HEK293T (cell line): ENCODE measurements at regions not wholly inside any gene's neighbourhood (a gene's known extent, or its start where the extent isn't known, plus 50 kb on each side); places are given as distances from the start of the nearest gene placed in this dataset.
"Not testable (repeated sequence)": the region's sequence is repeated elsewhere in the genome, so short reads cannot be mapped to it uniquely, and the experiment has no call there.

Source experiments
- CTCF ChIA-PET: fragments of 350-600 bp; formaldehyde crosslinking; extraction: SDS; loops from one replicate; lab custom pipeline; 2021; ENCODE audit warnings: antibody characterized with exemption, inconsistent platforms; lab: Yijun Ruan, JAX
- POLR2A ChIA-PET: fragments of 350-600 bp; formaldehyde crosslinking; extraction: SDS; loops from one replicate; lab custom pipeline; 2020; ENCODE audit warnings: antibody characterized with exemption, inconsistent platforms; lab: Yijun Ruan, JAX
- DNase-seq: peaks from one replicate; pipeline ENCODE4 v3.0.0; 2012; ENCODE audit warnings: mixed read lengths; ENCODE audit errors: extremely low spot score
- ARNT ChIP-seq: fragments of 450-650 bp; IDR thresholded peaks from 2 replicates; pipeline ENCODE4 v1.6.1; 2017; ENCODE audit warnings: mild to moderate bottlenecking
- BHLHE40 ChIP-seq: fragments of 450-650 bp; IDR thresholded peaks from 2 replicates; pipeline ENCODE4 v1.6.1; 2016; ENCODE audit warnings: mild to moderate bottlenecking, moderate library complexity, borderline replicate concordance
- CTBP1 ChIP-seq: fragments of 450-650 bp; IDR thresholded peaks from 2 replicates; pipeline ENCODE4 v1.6.1; 2016; ENCODE audit warnings: borderline replicate concordance
- ELF4 ChIP-seq: fragments of 450-650 bp; IDR thresholded peaks from 2 replicates; pipeline ENCODE4 v1.6.1; 2017; ENCODE audit warnings: antibody characterized with exemption
- FOXA1 ChIP-seq: fragments of 450-650 bp; IDR thresholded peaks from 2 replicates; pipeline ENCODE4 v1.6.1; 2016; ENCODE audit warnings: mild to moderate bottlenecking
- FOXK2 ChIP-seq: fragments of 450-650 bp; IDR thresholded peaks from 2 replicates; pipeline ENCODE4 v1.6.1; 2016; ENCODE audit warnings: mild to moderate bottlenecking
- FOXM1 ChIP-seq: fragments of 450-650 bp; IDR thresholded peaks from 2 replicates; pipeline ENCODE4 v1.6.1; 2017; ENCODE audit warnings: mild to moderate bottlenecking, borderline replicate concordance
- HDGF ChIP-seq: fragments of 450-650 bp; IDR thresholded peaks from 2 replicates; pipeline ENCODE4 v1.6.1; 2017; ENCODE audit warnings: antibody characterized with exemption, borderline replicate concordance
- L3MBTL2 ChIP-seq: fragments of 450-650 bp; conservative IDR thresholded peaks from 2 replicates; pipeline ENCODE4 v1.6.1; 2016; ENCODE audit warnings: mild to moderate bottlenecking
- LEF1 ChIP-seq: fragments of 450-650 bp; IDR thresholded peaks from 2 replicates; pipeline ENCODE4 v1.6.1; 2017; ENCODE audit warnings: mild to moderate bottlenecking, borderline replicate concordance
- NFRKB ChIP-seq: fragments of 450-650 bp; IDR thresholded peaks from 2 replicates; pipeline ENCODE4 v1.6.1; 2016; ENCODE audit warnings: mild to moderate bottlenecking, moderate library complexity
- SP1 ChIP-seq: fragments of 450-650 bp; IDR thresholded peaks from 2 replicates; pipeline ENCODE4 v1.6.1; 2017
- SUZ12 ChIP-seq: fragments of 450-650 bp; IDR thresholded peaks from 2 replicates; pipeline ENCODE4 v1.6.1; 2016; ENCODE audit warnings: mild to moderate bottlenecking
- TARDBP ChIP-seq: fragments of 450-650 bp; IDR thresholded peaks from 2 replicates; pipeline ENCODE4 v1.6.1; 2016
- ZNF384 ChIP-seq: fragments of 450-650 bp; IDR thresholded peaks from 2 replicates; pipeline ENCODE4 v1.6.1; 2016
- TF ChIP-seq, protein P1 (sequence below): fragments of 450-650 bp; IDR thresholded peaks from 2 replicates; pipeline ENCODE4 v1.6.1; 2016

DNA sequence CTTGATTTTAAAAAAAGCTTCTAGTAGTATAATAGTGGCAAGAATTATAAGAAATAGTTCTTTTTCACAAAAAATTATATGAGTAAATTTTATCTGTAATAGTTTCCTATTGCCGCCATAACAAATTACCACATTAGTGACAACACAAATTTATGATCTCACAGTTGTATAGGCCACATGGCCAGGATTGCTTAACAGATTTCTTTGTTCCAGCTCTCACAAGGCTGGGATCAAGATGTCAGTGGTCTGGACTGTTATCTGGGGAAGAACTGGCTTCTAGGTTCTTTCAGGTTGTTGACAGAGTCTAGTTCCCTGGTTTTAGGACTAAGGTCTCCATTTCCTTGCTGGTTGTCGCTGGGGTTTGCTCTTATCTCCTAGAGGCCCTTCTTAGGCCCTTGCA lies 236.4 kb downstream of the USP25 start:
- POLR2A ChIA-PET = no interaction called here
- TF ChIP-seq BHLHE40 (no peak), TARDBP (no peak)
- no peak for DNase-seq
- CTCF ChIA-PET = no interaction called here

DNA sequence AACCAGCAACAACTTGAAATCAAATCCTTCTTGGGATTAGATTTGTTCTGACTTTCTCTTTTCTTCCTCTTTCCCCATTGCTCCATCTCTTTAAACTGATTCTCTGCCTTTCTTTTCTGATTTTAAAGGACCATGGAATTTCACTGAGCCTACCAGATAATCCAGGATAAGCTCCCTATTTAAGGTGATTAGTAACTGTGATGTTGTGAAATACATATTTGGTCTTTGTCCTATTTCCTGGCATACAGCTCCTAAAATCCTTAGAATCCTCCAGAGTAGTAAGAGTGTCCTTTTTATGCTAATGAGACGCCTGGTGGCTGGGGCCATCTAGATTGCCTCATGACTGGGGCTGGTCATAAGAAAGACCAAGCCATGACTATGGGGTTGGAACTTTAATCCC lies 236.9 kb downstream of the USP25 start:
- CTCF ChIA-PET = interaction anchor here (0.7 kb wide), 1 partner anchor 778 kb away, joined by 3 read pairs; no protein-coding TSS in a partner anchor
- no peak for TF ChIP-seq CTBP1
- TF ChIP-seq SUZ12 = no peak
- no peak for TF ChIP-seq ZNF384
- no peak for TF ChIP-seq BHLHE40
- no peak for TF ChIP-seq FOXK2
- TF ChIP-seq L3MBTL2 = no peak
- TF ChIP-seq HDGF = no peak
- POLR2A ChIA-PET = no interaction called here
- DNase-seq = no peak

DNA sequence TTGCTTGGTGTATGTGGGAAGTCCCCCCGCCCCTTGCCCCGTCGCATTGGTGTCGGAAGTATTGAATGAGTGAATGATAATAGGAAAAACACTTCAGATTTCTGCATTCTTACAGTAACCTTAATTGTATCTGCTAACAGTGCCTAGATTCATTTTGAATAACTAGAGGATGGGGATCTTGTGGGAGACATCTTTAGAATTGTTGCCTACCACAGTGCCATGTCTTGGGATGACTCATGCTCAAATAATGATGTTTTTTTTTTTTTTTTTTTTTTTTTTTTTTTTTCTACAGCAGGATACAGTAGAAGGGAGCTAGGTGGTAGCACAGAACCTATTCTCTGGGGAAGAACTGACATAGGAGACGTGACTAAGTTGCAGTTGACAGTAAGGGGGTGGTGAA lies 237.9 kb downstream of the USP25 start:
- peak; percentile 55; the same call in 1 of the 2 replicates for TF ChIP-seq ZNF384
- TF ChIP-seq, protein P1, sequence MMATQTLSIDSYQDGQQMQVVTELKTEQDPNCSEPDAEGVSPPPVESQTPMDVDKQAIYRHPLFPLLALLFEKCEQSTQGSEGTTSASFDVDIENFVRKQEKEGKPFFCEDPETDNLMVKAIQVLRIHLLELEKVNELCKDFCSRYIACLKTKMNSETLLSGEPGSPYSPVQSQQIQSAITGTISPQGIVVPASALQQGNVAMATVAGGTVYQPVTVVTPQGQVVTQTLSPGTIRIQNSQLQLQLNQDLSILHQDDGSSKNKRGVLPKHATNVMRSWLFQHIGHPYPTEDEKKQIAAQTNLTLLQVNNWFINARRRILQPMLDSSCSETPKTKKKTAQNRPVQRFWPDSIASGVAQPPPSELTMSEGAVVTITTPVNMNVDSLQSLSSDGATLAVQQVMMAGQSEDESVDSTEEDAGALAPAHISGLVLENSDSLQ = no peak
- no peak for DNase-seq
- ChIA-PET POLR2A (no interaction called here), CTCF (no interaction called here)

DNA sequence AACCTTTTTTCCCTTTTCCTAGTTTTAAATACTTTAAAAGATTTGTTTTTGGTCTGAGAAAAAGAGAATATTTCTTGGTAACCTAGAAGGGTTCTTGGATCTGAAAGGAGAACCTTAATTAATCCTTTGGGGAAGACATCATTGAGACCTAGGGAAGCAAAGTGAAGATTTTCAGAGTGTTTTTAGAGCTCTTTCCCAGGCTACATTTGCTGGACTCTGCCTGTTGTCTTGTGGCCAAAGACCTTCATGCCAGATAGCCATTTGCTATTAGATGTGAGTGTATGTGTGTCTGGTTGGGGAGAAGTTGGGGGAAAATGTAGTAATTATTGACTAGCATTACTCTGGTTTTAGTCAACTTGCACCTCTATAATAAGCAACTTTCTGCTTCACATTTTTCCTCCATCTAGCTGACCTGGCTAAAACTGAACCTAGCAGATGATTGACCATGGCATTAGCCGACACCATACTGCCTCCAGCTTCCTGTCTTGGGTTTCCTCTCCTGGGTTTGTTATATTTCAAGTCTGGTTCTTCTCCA lies 239.1 kb downstream of the USP25 start:
- TF ChIP-seq BHLHE40 = no peak
- no peak for DNase-seq
- CTCF ChIA-PET = no interaction called here
- POLR2A ChIA-PET = no interaction called here

DNA sequence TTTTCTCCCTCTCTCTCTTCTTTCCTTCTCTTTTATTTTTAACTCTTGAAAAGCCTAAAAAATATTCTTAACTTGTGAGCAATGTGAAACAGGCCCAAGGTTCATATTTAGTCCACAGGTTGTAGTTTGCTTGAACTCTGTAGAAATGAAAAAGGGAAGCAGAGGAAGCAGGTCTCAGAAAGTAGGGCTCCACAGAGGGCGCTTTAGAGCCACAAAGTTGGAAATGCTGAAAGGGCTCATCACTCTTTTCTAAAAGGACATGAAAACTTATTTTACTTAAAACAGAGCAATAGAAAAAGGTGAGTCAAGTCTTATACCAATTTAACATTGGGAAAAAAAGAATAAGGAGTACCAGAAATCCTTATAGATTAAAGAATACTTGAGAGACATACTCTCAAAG lies 247.0 kb downstream of the USP25 start:
- POLR2A ChIA-PET = no interaction called here
- no peak for TF ChIP-seq L3MBTL2
- no peak for TF ChIP-seq CTBP1
- TF ChIP-seq ELF4 = no peak
- no peak for TF ChIP-seq SP1
- TF ChIP-seq, protein P1 = no peak
- no peak for TF ChIP-seq SUZ12
- no peak for TF ChIP-seq BHLHE40
- TF ChIP-seq FOXA1 = no peak
- TF ChIP-seq FOXM1 = no peak
- no peak for TF ChIP-seq NFRKB
- TF ChIP-seq LEF1 = no peak
- TF ChIP-seq TARDBP = no peak
- no peak for DNase-seq
- CTCF ChIA-PET = interaction anchor here (0.6 kb wide), 1 partner anchor 1680 kb away, joined by 3 read pairs; no protein-coding TSS in a partner anchor

DNA sequence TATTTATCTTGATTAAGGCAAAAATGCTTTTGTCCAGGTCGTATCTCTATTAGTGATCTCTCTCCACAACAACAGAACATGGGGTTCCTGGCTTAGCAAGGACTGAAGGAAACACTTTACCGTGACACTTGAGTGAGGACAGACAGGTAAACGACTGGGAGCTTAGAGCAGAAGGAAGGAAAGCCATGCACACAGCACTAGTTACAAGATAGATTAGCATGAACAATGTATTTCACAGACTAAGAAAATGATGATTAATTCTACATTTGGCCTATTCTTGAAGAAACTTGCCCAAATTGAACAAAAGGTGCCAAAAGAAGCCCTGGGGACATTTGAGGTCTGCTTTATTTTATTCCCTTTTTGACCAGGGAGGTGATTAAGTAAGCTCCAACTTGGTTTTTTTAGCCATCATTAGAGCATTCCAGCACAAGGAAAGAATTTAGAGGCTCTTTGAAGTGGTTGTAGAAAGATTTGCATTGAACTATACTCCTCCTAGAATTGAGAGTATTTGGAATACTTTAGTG lies 248.5 kb downstream of the USP25 start:
- CTCF ChIA-PET = no interaction called here
- TF ChIP-seq L3MBTL2 = no peak
- TF ChIP-seq ARNT = no peak
- no peak for TF ChIP-seq NFRKB
- no peak for TF ChIP-seq ELF4
- TF ChIP-seq HDGF = no peak
- no peak for TF ChIP-seq TARDBP
- TF ChIP-seq, protein P1 = no peak
- no peak for TF ChIP-seq FOXA1
- no peak for TF ChIP-seq ZNF384
- no peak for TF ChIP-seq FOXM1
- DNase-seq = no peak
- POLR2A ChIA-PET = no interaction called here

DNA sequence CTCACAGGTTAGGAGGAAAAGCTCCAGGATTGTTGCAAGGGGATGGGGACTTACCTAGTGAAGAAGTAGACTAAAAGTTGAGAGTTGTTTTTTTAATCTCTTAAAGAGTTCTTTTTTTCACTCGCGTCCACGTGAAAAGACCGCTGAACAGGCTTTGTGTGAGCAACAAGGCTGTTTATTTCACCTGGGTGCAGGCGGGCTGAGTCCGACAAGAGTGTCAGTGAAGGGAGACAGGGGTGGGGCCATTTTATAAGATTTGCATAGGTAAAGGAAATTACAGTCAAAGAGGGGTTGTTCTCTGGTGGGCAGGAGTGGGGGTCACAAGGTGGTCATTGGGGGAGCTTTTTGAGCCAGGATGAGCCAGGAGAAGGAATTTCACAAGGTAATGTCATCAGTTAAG lies 249.7 kb downstream of the USP25 start:
- CTCF ChIA-PET, POLR2A ChIA-PET, DNase-seq: not testable (repeated sequence)

DNA sequence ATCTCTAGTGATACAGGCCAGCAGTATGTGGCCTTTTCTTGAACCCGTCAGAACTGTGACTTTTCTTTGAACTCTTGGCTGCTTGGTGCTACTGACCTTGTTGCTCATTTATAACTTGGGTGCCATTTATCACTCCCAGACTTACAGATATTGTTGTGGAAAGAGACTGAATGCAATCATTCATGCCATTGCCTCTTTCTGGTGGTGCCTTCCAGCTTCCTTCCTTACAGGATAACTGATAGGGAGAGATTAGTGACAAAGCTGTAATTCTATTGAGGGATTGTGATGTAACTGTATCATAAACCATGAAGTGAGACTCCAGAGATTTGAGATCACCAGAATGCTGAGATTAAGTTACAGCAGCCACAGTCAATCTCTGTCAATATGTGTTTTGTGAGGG lies 256.5 kb downstream of the USP25 start:
- ChIA-PET POLR2A (no interaction called here), CTCF (no interaction called here)
- peak; percentile 48 for DNase-seq
- TF ChIP-seq L3MBTL2 (no peak), ELF4 (no peak), CTBP1 (peak; percentile 95), SP1 (no peak), ZNF384 (no peak), SUZ12 (no peak), NFRKB (no peak), FOXM1 (no peak), ARNT (no peak), LEF1 (peak; percentile 55; the same call in 1 of the 2 replicates), HDGF (no peak), TARDBP (no peak), FOXA1 (no peak), BHLHE40 (no peak), FOXK2 (no peak)
- TF ChIP-seq, protein P1 = peak; percentile 96
